ENCODE measurements at regions not wholly inside any gene's neighbourhood (a gene's known extent, or its start where the extent isn't known, plus 50 kb on each side); places are given as distances from the start of the nearest gene placed in this dataset.
"Not testable (repeated sequence)": the region's sequence is repeated elsewhere in the genome, so short reads cannot be mapped to it uniquely, and the experiment has no call there.

GRCh38 chr7:114077158-114077524, 158.3 kb upstream of the PPP1R3A start:
- TF ChIP-seq, protein P1, sequence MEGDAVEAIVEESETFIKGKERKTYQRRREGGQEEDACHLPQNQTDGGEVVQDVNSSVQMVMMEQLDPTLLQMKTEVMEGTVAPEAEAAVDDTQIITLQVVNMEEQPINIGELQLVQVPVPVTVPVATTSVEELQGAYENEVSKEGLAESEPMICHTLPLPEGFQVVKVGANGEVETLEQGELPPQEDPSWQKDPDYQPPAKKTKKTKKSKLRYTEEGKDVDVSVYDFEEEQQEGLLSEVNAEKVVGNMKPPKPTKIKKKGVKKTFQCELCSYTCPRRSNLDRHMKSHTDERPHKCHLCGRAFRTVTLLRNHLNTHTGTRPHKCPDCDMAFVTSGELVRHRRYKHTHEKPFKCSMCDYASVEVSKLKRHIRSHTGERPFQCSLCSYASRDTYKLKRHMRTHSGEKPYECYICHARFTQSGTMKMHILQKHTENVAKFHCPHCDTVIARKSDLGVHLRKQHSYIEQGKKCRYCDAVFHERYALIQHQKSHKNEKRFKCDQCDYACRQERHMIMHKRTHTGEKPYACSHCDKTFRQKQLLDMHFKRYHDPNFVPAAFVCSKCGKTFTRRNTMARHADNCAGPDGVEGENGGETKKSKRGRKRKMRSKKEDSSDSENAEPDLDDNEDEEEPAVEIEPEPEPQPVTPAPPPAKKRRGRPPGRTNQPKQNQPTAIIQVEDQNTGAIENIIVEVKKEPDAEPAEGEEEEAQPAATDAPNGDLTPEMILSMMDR (conservative IDR thresholded peaks at IDR 0.05; ENCODE audit: low read depth, low read length) = not testable (repeated sequence)
- TF ChIP-seq EZH2phosphoT487 (IDR thresholded peaks at IDR 0.05; ENCODE audit: borderline replicate concordance, low read length); EZH2 (IDR thresholded peaks at IDR 0.05; ENCODE audit: low read length, unreplicated experiment): not testable (repeated sequence)
